GM23338 (cell line): ENCODE measurements at regions not wholly inside any gene's neighbourhood (a gene's known extent, or its start where the extent isn't known, plus 50 kb on each side); places are given as distances from the start of the nearest gene placed in this dataset.

ENCODE experiments used
- ATAC-seq: fragments of 200-7000 bp; cut with Tn5 transposase; 3 replicates; pipeline ENCODE4 v1.9.1; 2020
- DNase-seq: peaks from one replicate; pipeline ENCODE4 v3.0.0-alpha.2; 2015; ENCODE audit warnings: low spot score
- H2AFZ ChIP-seq: fragments of 200-600 bp; sonication (generic); 2 replicates; pipeline ENCODE4 v1.8.0; 2016; ENCODE audit warnings: antibody characterized with exemption, mild to moderate bottlenecking, moderate library complexity
- H3F3A ChIP-seq: fragments of 200-600 bp; sonication (generic); replicated peaks from 2 replicates; pipeline ENCODE4 v1.8.0; 2017; ENCODE audit warnings: antibody characterized with exemption, mixed run types, low read depth
- H3K27ac ChIP-seq: fragments of 200-600 bp; sonication (generic); 2 replicates; pipeline ENCODE4 v1.6.1; 2016; ENCODE audit warnings: low read depth
- H3K27me3 ChIP-seq: fragments of 200-600 bp; sonication (generic); 2 replicates; pipeline ENCODE4 v1.8.0; 2016; ENCODE audit warnings: mild to moderate bottlenecking, mixed run types, moderate library complexity; ENCODE audit not compliant: insufficient read depth
- H3K36me3 ChIP-seq: fragments of 200-600 bp; sonication (generic); 2 replicates; pipeline ENCODE4 v1.8.0; 2016; ENCODE audit warnings: mild to moderate bottlenecking; ENCODE audit not compliant: insufficient read depth
- H3K4me1 ChIP-seq: fragments of 200-600 bp; sonication (generic); 2 replicates; pipeline ENCODE4 v1.8.0; 2016; ENCODE audit warnings: mild to moderate bottlenecking, moderate library complexity; ENCODE audit not compliant: insufficient read depth
- H3K4me2 ChIP-seq: fragments of 200-600 bp; sonication (generic); 2 replicates; pipeline ENCODE4 v1.7.1; 2017; ENCODE audit warnings: mixed run types
- H3K4me3 ChIP-seq: fragments of 200-600 bp; sonication (generic); 2 replicates; pipeline ENCODE4 v1.6.1; 2016; ENCODE audit warnings: mixed run types
- H3K79me2 ChIP-seq: fragments of 200-600 bp; sonication (generic); replicated peaks from 2 replicates; pipeline ENCODE4 v1.8.0; 2017; ENCODE audit warnings: mild to moderate bottlenecking; ENCODE audit not compliant: insufficient read depth
- H3K9me2 ChIP-seq: fragments of 200-600 bp; sonication (generic); 2 replicates; pipeline ENCODE4 v1.8.0; 2017; ENCODE audit not compliant: insufficient read depth
- H4K20me1 ChIP-seq: fragments of 200-600 bp; sonication (generic); replicated peaks from 2 replicates; pipeline ENCODE4 v1.8.0; 2017; ENCODE audit warnings: mild to moderate bottlenecking; ENCODE audit not compliant: insufficient read depth
- H3K27ac Mint-ChIP-seq: 2 replicates; pipeline ENCODE4 v1.8.0; 2020; ENCODE audit warnings: inconsistent platforms, mild to moderate bottlenecking, moderate library complexity, mixed read lengths
- H3K27me3 Mint-ChIP-seq: 3 replicates; pipeline ENCODE4 v1.8.0; 2022; ENCODE audit warnings: low read depth, mild to moderate bottlenecking, moderate library complexity, mixed read lengths, inconsistent platforms; ENCODE audit not compliant: insufficient read depth, poor library complexity
- H3K36me3 Mint-ChIP-seq: 3 replicates; pipeline ENCODE4 v1.8.0; 2021; ENCODE audit warnings: low read depth, mild to moderate bottlenecking, inconsistent platforms, moderate library complexity, mixed read lengths
- H3K4me1 Mint-ChIP-seq: 3 replicates; pipeline ENCODE4 v1.8.0; 2020; ENCODE audit warnings: mild to moderate bottlenecking, inconsistent platforms, mixed read lengths
- H3K4me3 Mint-ChIP-seq: 3 replicates; pipeline ENCODE4 v1.8.0; 2021; ENCODE audit warnings: moderate library complexity, mild to moderate bottlenecking, inconsistent platforms, mixed read lengths
- H3K9me3 Mint-ChIP-seq: 3 replicates; pipeline ENCODE4 v1.8.0; 2020; ENCODE audit warnings: moderate library complexity, mild to moderate bottlenecking, inconsistent platforms, mixed read lengths
- CREB1 ChIP-seq: fragments of 250-450 bp; sonication (Bioruptor Pico); IDR thresholded peaks from 2 replicates; pipeline ENCODE4 v1.5.0; 2020; ENCODE audit warnings: low read depth, mild to moderate bottlenecking, moderate library complexity
- CTCF ChIP-seq, 2 experiments: fragments of 200-600 bp in 1 of 2; sonication (generic) in 1 of 2; conservative IDR thresholded peaks; 2 replicates each; pipeline versions ENCODE4 v1.5.1 to v1.6.1; 2016 to 2017; ENCODE audit warnings: antibody characterized with exemption in 2 of 2, low read depth in 2 of 2, mild to moderate bottlenecking in 2 of 2, moderate library complexity in 1 of 2
- EZH2 ChIP-seq: fragments of 200-600 bp; sonication (generic); IDR thresholded peaks from one replicate; pipeline ENCODE4 v1.8.0; 2017; ENCODE audit warnings: antibody characterized with exemption, mild to moderate bottlenecking, low read depth; ENCODE audit not compliant: unreplicated experiment
- EZH2phosphoT487 ChIP-seq: fragments of 200-600 bp; sonication (generic); IDR thresholded peaks from one replicate; pipeline ENCODE4 v1.8.1; 2018; ENCODE audit warnings: antibody characterized with exemption; ENCODE audit not compliant: unreplicated experiment
- JUNB ChIP-seq: IDR thresholded peaks from one replicate; pipeline ENCODE4 v1.6.1; 2016; ENCODE audit warnings: antibody characterized with exemption; ENCODE audit not compliant: unreplicated experiment
- NANOG ChIP-seq: IDR thresholded peaks from 2 replicates; pipeline ENCODE4 v1.6.1; 2016; ENCODE audit warnings: antibody characterized with exemption, borderline replicate concordance
- POLR2AphosphoS5 ChIP-seq: IDR thresholded peaks from 2 replicates; pipeline ENCODE4 v1.6.1; 2016; ENCODE audit warnings: antibody characterized with exemption, low read depth
- STAT1 ChIP-seq: IDR thresholded peaks from one replicate; pipeline ENCODE4 v1.6.1; 2016; ENCODE audit warnings: antibody characterized with exemption; ENCODE audit not compliant: unreplicated experiment
- ZNF114 ChIP-seq: fragments of 250-450 bp; sonication (Bioruptor Pico); IDR thresholded peaks from 2 replicates; pipeline ENCODE4 v1.5.0; 2020; ENCODE audit warnings: mild to moderate bottlenecking, moderate library complexity
- ZNF331 ChIP-seq: fragments of 250-450 bp; sonication (Bioruptor Pico); IDR thresholded peaks from 2 replicates; pipeline ENCODE4 v1.5.0; 2020; ENCODE audit warnings: low read depth, mild to moderate bottlenecking, moderate library complexity
- ZNF462 ChIP-seq: fragments of 250-450 bp; sonication (Bioruptor Pico); IDR thresholded peaks from 2 replicates; pipeline ENCODE4 v1.5.0; 2020; ENCODE audit warnings: mild to moderate bottlenecking, moderate library complexity
- TF ChIP-seq, protein P1 (sequence below): IDR thresholded peaks from 2 replicates; pipeline ENCODE4 v1.6.1; 2016; ENCODE audit warnings: antibody characterized with exemption

DNA sequence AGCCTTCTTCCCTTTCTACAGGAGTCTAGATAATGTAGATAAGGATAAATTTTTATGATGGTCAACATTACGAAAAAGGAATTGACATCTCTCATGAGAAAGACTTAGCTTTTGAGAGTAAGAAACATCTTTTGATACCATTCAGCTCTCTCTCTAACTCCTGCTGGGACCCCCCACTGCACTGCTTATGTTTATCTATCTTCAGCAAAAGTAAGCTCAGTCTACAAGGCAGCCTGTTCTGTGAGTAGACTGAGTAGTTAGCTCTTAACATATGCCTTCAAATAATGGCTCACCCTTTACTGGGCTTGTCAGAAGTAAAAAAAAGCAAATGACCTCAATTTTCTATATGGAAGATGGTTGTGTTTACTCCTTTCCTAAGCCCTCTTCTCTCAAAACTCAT lies 372.2 kb upstream of the CDH11 start (continued):
- TF ChIP-seq, protein P1, sequence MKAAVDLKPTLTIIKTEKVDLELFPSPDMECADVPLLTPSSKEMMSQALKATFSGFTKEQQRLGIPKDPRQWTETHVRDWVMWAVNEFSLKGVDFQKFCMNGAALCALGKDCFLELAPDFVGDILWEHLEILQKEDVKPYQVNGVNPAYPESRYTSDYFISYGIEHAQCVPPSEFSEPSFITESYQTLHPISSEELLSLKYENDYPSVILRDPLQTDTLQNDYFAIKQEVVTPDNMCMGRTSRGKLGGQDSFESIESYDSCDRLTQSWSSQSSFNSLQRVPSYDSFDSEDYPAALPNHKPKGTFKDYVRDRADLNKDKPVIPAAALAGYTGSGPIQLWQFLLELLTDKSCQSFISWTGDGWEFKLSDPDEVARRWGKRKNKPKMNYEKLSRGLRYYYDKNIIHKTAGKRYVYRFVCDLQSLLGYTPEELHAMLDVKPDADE: no peak

- Histone ChIP-seq H3K36me3 (no peaks in the 10 kb centered on the region), H4K20me1 (no peaks in the 10 kb centered on the region), H3K79me2 (no peaks in the 10 kb centered on the region), H3K9me2 (no peaks in the 10 kb centered on the region), H3K27me3 (no peaks in the 10 kb centered on the region), H3F3A (no peaks in the 10 kb centered on the region), H2AFZ (no peak overlapping the region), H3K4me3 (no peak overlapping the region), H3K4me1 (peaks cover 13% of the 10 kb centered on the region), H3K27ac (no peak overlapping the region), H3K4me2 (no peak overlapping the region)
- Mint-ChIP-seq H3K27ac (no peak overlapping the region), H3K9me3 (no peaks in the 10 kb centered on the region; the same call in 2 of the 3 replicates), H3K36me3 (no peaks in the 10 kb centered on the region), H3K4me1 (peaks cover 15% of the 10 kb centered on the region), H3K27me3 (no peaks in the 10 kb centered on the region), H3K4me3 (no peak overlapping the region)
- DNase-seq: no peak
- ATAC-seq: no peak
- TF ChIP-seq CTCF (conservative IDR thresholded peaks at IDR 0.05; ENCODE audit: low read depth in 2 of 2): no peak
- TF ChIP-seq EZH2phosphoT487: no peak
- no peak for TF ChIP-seq ZNF331 (CRISPR knock-in tag)
- no peak for TF ChIP-seq POLR2AphosphoS5
- TF ChIP-seq ZNF462 (CRISPR knock-in tag): no peak
- TF ChIP-seq, protein P1: no peak
- no peak for TF ChIP-seq JUNB
- no peak for TF ChIP-seq STAT1
- no peak for TF ChIP-seq NANOG
- no peak for TF ChIP-seq ZNF114 (CRISPR knock-in tag)
- no peak for TF ChIP-seq EZH2
- TF ChIP-seq CREB1 (CRISPR knock-in tag): no peak
These were observed 368.4 kb upstream of the CDH11 start for GRCh38 chr16:65490286-65490685.
